Endothelial cell of umbilical vein (primary cell): ENCODE measurements at regions not wholly inside any gene's neighbourhood (a gene's known extent, or its start where the extent isn't known, plus 50 kb on each side); places are given as distances from the start of the nearest gene placed in this dataset.

Source experiments
- CTCF ChIP-seq, 2 donors: IDR thresholded peaks; 1 replicate in 1 of 2; 2 replicates in 1 of 2; pipeline ENCODE4 v1.5.1; 2011; ENCODE audit warnings: low read length in 2 of 2, mild to moderate bottlenecking in 2 of 2, moderate library complexity in 2 of 2, control low read depth in 1 of 2, inconsistent platforms in 1 of 2, low read depth in 1 of 2; ENCODE audit not compliant: insufficient read depth in 1 of 2; ENCODE audit errors: extremely low read depth in 1 of 2
- EZH2 ChIP-seq: IDR thresholded peaks from 2 replicates; pipeline ENCODE4 v1.6.1; 2012; ENCODE audit warnings: borderline replicate concordance, low read depth, mild to moderate bottlenecking, moderate library complexity, low read length, inconsistent platforms; ENCODE audit not compliant: severe bottlenecking
- GATA2 ChIP-seq: IDR thresholded peaks from 2 replicates; pipeline ENCODE4 v1.7.0; 2011; ENCODE audit warnings: low read depth, mild to moderate bottlenecking, moderate library complexity, mixed read lengths, low read length; ENCODE audit not compliant: insufficient read length, insufficient read depth
- MAX ChIP-seq: IDR thresholded peaks from 2 replicates; pipeline ENCODE4 v1.6.1; 2011; ENCODE audit not compliant: insufficient read depth, insufficient read length

- TF ChIP-seq CTCF (IDR thresholded peaks at IDR 0.05; ENCODE audit: extremely low read depth in 1 of 2, insufficient read depth in 1 of 2, low read depth in 1 of 2, low read length in 2 of 2), result no peak
- no peak for TF ChIP-seq GATA2
- TF ChIP-seq MAX, result no peak
- no peak for TF ChIP-seq EZH2
These were observed 64.8 kb upstream of the IGFBP3 start for GRCh38 chr7:45985902-45986301.
